Panc1 (cell line): ENCODE measurements at regions not wholly inside any gene's neighbourhood (a gene's known extent, or its start where the extent isn't known, plus 50 kb on each side); places are given as distances from the start of the nearest gene placed in this dataset.
A peak's percentile ranks its signal among the peaks of the same experiment; 100 is the strongest.

Experiments
- ATAC-seq: fragments of 200-7000 bp; cut with Tn5 transposase; 2 replicates; pipeline ENCODE4 v1.9.1; 2020; ENCODE audit warnings: mild to moderate bottlenecking, moderate library complexity
- BruUV-seq: library from RNA; stranded (reverse); fragments of 400-500 nt; replicated peaks from 2 replicates; lab custom pipeline; 2021; lab: Mats Ljungman, UMichigan
- CTCF ChIA-PET: fragments of 300-600 bp; sonication (Branson Sonifier 250); formaldehyde crosslinking; loops from one replicate; lab custom pipeline; 2022; ENCODE audit warnings: antibody characterized with exemption; lab: Charles Lee
- POLR2A ChIA-PET: fragments of 300-600 bp; sonication (Branson Sonifier 250); formaldehyde crosslinking; loops from one replicate; lab custom pipeline; 2022; ENCODE audit warnings: antibody characterized with exemption; lab: Charles Lee
- DNase-seq: peaks from one replicate; pipeline ENCODE4 v3.0.0-alpha.2; 2010; ENCODE audit warnings: low read depth, low spot score
- H3K27ac ChIP-seq: 2 replicates; pipeline ENCODE4 v1.5.1; 2011; ENCODE audit warnings: mild to moderate bottlenecking, low read length, inconsistent platforms
- H3K27me3 ChIP-seq: fragments of 200-500 bp; sonication (Bioruptor generic); 2 replicates; pipeline ENCODE4 v1.6.0; 2014; ENCODE audit warnings: low read length, inconsistent platforms; ENCODE audit not compliant: control insufficient read depth, insufficient read depth
- H3K36me3 ChIP-seq: fragments of 200-500 bp; sonication (Bioruptor generic); 2 replicates; pipeline ENCODE4 v1.5.1; 2014; ENCODE audit warnings: inconsistent platforms, mild to moderate bottlenecking, low read length, moderate library complexity; ENCODE audit not compliant: control insufficient read depth, insufficient read depth
- H3K4me1 ChIP-seq: 2 replicates; pipeline ENCODE4 v1.5.1; 2011; ENCODE audit warnings: inconsistent platforms, mild to moderate bottlenecking, low read length, moderate library complexity; ENCODE audit not compliant: control insufficient read depth, insufficient read depth
- H3K4me3 ChIP-seq, 2 experiments: 2 replicates each; pipeline ENCODE4 v1.5.1; 2011 to 2012; ENCODE audit warnings: low read depth in 2 of 2, low read length in 2 of 2, mild to moderate bottlenecking in 2 of 2, inconsistent platforms in 1 of 2, moderate library complexity in 1 of 2
- H3K9me3 ChIP-seq: fragments of 200-500 bp; sonication (Bioruptor generic); 2 replicates; pipeline ENCODE4 v1.5.1; 2014; ENCODE audit warnings: low read depth, mild to moderate bottlenecking, inconsistent platforms, low read length, moderate library complexity; ENCODE audit not compliant: control insufficient read depth, insufficient read depth
- CTCF ChIP-seq: fragments of 450-650 bp; IDR thresholded peaks from 2 replicates; pipeline ENCODE4 v1.5.1; 2017; ENCODE audit warnings: mild to moderate bottlenecking
- POLR2AphosphoS5 ChIP-seq: IDR thresholded peaks from 2 replicates; pipeline ENCODE4 v1.6.1; 2012; ENCODE audit warnings: mild to moderate bottlenecking, low read depth, low read length, moderate library complexity
- REST ChIP-seq, 2 experiments: IDR thresholded peaks; 2 replicates each; pipeline ENCODE4 v1.6.1; 2011 to 2012; ENCODE audit warnings: low read depth in 2 of 2, control low read depth in 1 of 2, low read length in 1 of 2, mild to moderate bottlenecking in 1 of 2, moderate library complexity in 1 of 2; ENCODE audit not compliant: insufficient read depth in 1 of 2
- SIN3A ChIP-seq: IDR thresholded peaks from 2 replicates; pipeline ENCODE4 v1.6.1; 2012; ENCODE audit warnings: low read depth, mild to moderate bottlenecking, low read length, moderate library complexity, borderline replicate concordance; ENCODE audit not compliant: insufficient read depth
- TCF7L2 ChIP-seq: IDR thresholded peaks from 2 replicates; pipeline ENCODE4 v1.6.1; 2011; ENCODE audit warnings: mild to moderate bottlenecking, low read depth, low read length, inconsistent platforms
- in situ Hi-C: cut with HindIII; loops from 2 replicates; pipeline ENCODE4 v1.10.0; 2016; ENCODE audit warnings: low sequenced_read_pairs, low pct_unique_long_range_greater_than_20kb
- intact Hi-C: fragments of 100-400 bp; cut with micrococcal nuclease; formaldehyde crosslinking; loops from one replicate; pipeline ENCODE4 v1.10.0; 2022; ENCODE audit not compliant: unreplicated experiment

- Histone ChIP-seq H3K4me3 (no peak overlapping the region), H3K27me3 (no peaks in the 10 kb centered on the region), H3K9me3 (no peaks in the 10 kb centered on the region), H3K36me3 (no peaks in the 10 kb centered on the region), H3K4me1 (no peaks in the 10 kb centered on the region; the same call in 1 of the 2 replicates), H3K27ac (peak overlapping the region; percentile 39; the same call in 1 of the 2 replicates)
- TF ChIP-seq TCF7L2 (no peak), SIN3A (no peak), CTCF (no peak), REST (IDR thresholded peaks at IDR 0.05; ENCODE audit: insufficient read depth in 1 of 2, low read depth in 2 of 2, low read length in 1 of 2) (no peak), POLR2AphosphoS5 (no peak)
- DNase-seq (no peak), ATAC-seq (no peak)
- ChIA-PET CTCF (no interaction called here), POLR2A (no interaction called here)
- in situ Hi-C loops: no loop called here
- intact Hi-C loops: no loop called here
- BruUV-seq: no TSS peak
Measured at GRCh38 chr11:35057926-35058668, 80.9 kb upstream of the CD44 start.

- Histone ChIP-seq H3K27me3 (no peaks in the 10 kb centered on the region), H3K27ac (peak overlapping the region; percentile 39; the same call in 1 of the 2 replicates), H3K36me3 (no peaks in the 10 kb centered on the region), H3K9me3 (no peaks in the 10 kb centered on the region), H3K4me3 (no peak overlapping the region), H3K4me1 (peaks cover 2% of the 10 kb centered on the region)
- in situ Hi-C loops: no loop called here
- POLR2A ChIA-PET: interaction anchor here (0.6 kb wide), 1 partner anchor 81 kb away, joined by 3 read pairs; no protein-coding TSS in a partner anchor
- ATAC-seq: no peak
- intact Hi-C loops: no loop called here
- TF ChIP-seq SIN3A: no peak
- no peak for TF ChIP-seq REST (IDR thresholded peaks at IDR 0.05; ENCODE audit: insufficient read depth in 1 of 2, low read depth in 2 of 2, low read length in 1 of 2)
- no peak for TF ChIP-seq CTCF
- TF ChIP-seq POLR2AphosphoS5: no peak
- no peak for TF ChIP-seq TCF7L2
- BruUV-seq: no TSS peak
- DNase-seq: no peak
- CTCF ChIA-PET: interaction anchor here (0.7 kb wide), 1 partner anchor 93 kb away, joined by 3 read pairs; no protein-coding TSS in a partner anchor
Measured at GRCh38 chr11:35058669-35059434, 80.1 kb upstream of the CD44 start.
